Erythroblast (primary cell): ENCODE measurements at regions not wholly inside any gene's neighbourhood (a gene's known extent, or its start where the extent isn't known, plus 50 kb on each side); places are given as distances from the start of the nearest gene placed in this dataset.

Experiments used
- DNase-seq, 2 experiments: peaks; one replicate each; lab custom pipeline; 2025; lab: John Stamatoyannopoulos, UW
- GATA1 ChIP-seq: IDR thresholded peaks from 2 replicates; pipeline ENCODE4 v1.6.1; 2011; ENCODE audit warnings: low read depth, mild to moderate bottlenecking, control low read depth, low read length, moderate library complexity
- POLR2A ChIP-seq: IDR thresholded peaks from 2 replicates; pipeline ENCODE4 v1.6.1; 2011; ENCODE audit warnings: mild to moderate bottlenecking, low read length

GRCh38 chr10:65497837-65498236 is 1428.0 kb upstream of the LRRTM3 start:
- TF ChIP-seq GATA1: no peak
- TF ChIP-seq POLR2A: no peak
- no peak for DNase-seq

GRCh38 chr10:65500716-65501115 is 1425.1 kb upstream of the LRRTM3 start:
- no peak for DNase-seq
- no peak for TF ChIP-seq POLR2A
- no peak for TF ChIP-seq GATA1

- no peak for DNase-seq
- TF ChIP-seq GATA1: no peak
- TF ChIP-seq POLR2A: no peak
Measured at GRCh38 chr10:65501259-65501658, 1424.6 kb upstream of the LRRTM3 start.

GRCh38 chr10:65518379-65518778 is 1407.5 kb upstream of the LRRTM3 start:
- DNase-seq: no peak
- no peak for TF ChIP-seq POLR2A
- TF ChIP-seq GATA1: no peak

GRCh38 chr10:65528986-65529385 is 1396.8 kb upstream of the LRRTM3 start:
- DNase-seq: no peak
- TF ChIP-seq POLR2A (no peak), GATA1 (no peak)

GRCh38 chr10:65531545-65531944 is 1394.3 kb upstream of the LRRTM3 start:
- DNase-seq: no peak
- no peak for TF ChIP-seq POLR2A
- no peak for TF ChIP-seq GATA1

GRCh38 chr10:65534771-65535170 is 1391.1 kb upstream of the LRRTM3 start:
- no peak for DNase-seq
- TF ChIP-seq GATA1 (no peak), POLR2A (no peak)

- no peak for DNase-seq
- no peak for TF ChIP-seq POLR2A
- no peak for TF ChIP-seq GATA1
Measured at GRCh38 chr10:65544756-65545155, 1381.1 kb upstream of the LRRTM3 start.

GRCh38 chr10:65548001-65548400 is 1377.8 kb upstream of the LRRTM3 start:
- TF ChIP-seq GATA1 (no peak), POLR2A (no peak)
- DNase-seq: no peak

- DNase-seq: no peak
- TF ChIP-seq GATA1 (no peak), POLR2A (no peak)
Measured at GRCh38 chr10:65550761-65551160, 1375.1 kb upstream of the LRRTM3 start.

GRCh38 chr10:65555192-65555591 is 1370.6 kb upstream of the LRRTM3 start:
- DNase-seq: no peak

GRCh38 chr10:65556006-65556405 is 1369.8 kb upstream of the LRRTM3 start:
- DNase-seq: no peak
- TF ChIP-seq GATA1 (no peak), POLR2A (no peak)

More at GRCh38 chr10:65555192-65555591, 1370.6 kb upstream of the LRRTM3 start:
- TF ChIP-seq POLR2A (no peak), GATA1 (no peak)

GRCh38 chr10:65559369-65559768 is 1366.5 kb upstream of the LRRTM3 start:
- DNase-seq: no peak

GRCh38 chr10:65565246-65565645 is 1360.6 kb upstream of the LRRTM3 start:
- no peak for TF ChIP-seq GATA1
- TF ChIP-seq POLR2A: no peak
- no peak for DNase-seq

More at GRCh38 chr10:65559369-65559768, 1366.5 kb upstream of the LRRTM3 start:
- no peak for TF ChIP-seq POLR2A
- TF ChIP-seq GATA1: no peak

- TF ChIP-seq GATA1 (no peak), POLR2A (no peak)
- DNase-seq: no peak
Measured at GRCh38 chr10:65566906-65567305, 1358.9 kb upstream of the LRRTM3 start.
